Prostate gland (tissue), 2 donors: ENCODE measurements at regions not wholly inside any gene's neighbourhood (a gene's known extent, or its start where the extent isn't known, plus 50 kb on each side); places are given as distances from the start of the nearest gene placed in this dataset.

Experiments
- CTCF ChIP-seq, 4 experiments: fragments of 200-600 bp in 2 of 4; fragments of 450-650 bp in 2 of 4; sonication (generic) in 2 of 4; IDR thresholded peaks; 1 replicate in 3 of 4; 2 replicates in 1 of 4; pipeline ENCODE4 v1.5.1; 2016 to 2019; ENCODE audit warnings: antibody characterized with exemption in 4 of 4, mild to moderate bottlenecking in 2 of 4, moderate library complexity in 2 of 4
- POLR2AphosphoS5 ChIP-seq: sonication (generic); formaldehyde crosslinking; IDR thresholded peaks from one replicate; pipeline ENCODE4 v1.6.1; 2017; ENCODE audit warnings: antibody characterized with exemption

- TF ChIP-seq CTCF (IDR thresholded peaks at IDR 0.05) (no peak), POLR2AphosphoS5 (no peak)
Measured at GRCh38 chr16:86856946-86857586, 278.7 kb downstream of the FOXL1 start.
